ENCODE measurements at regions not wholly inside any gene's neighbourhood (a gene's known extent, or its start where the extent isn't known, plus 50 kb on each side); places are given as distances from the start of the nearest gene placed in this dataset.

- TF ChIP-seq CTCF (IDR thresholded peaks at IDR 0.05; ENCODE audit: insufficient read depth, low read depth, low read length) (no peak), EZH2 (IDR thresholded peaks at IDR 0.05; ENCODE audit: insufficient read depth, low read length) (no peak)
These were observed 192.9 kb downstream of the NOL4 start for GRCh38 chr18:34031810-34032209.

All from astrocyte (in vitro differentiated cells and primary cell).